Forelimb muscle (tissue), 1 donor: ENCODE measurements at regions not wholly inside any gene's neighbourhood (a gene's known extent, or its start where the extent isn't known, plus 50 kb on each side); places are given as distances from the start of the nearest gene placed in this dataset.
"Not testable (repeated sequence)": the region's sequence is repeated elsewhere in the genome, so short reads cannot be mapped to it uniquely, and the experiment has no call there.

Source experiments
- DNase-seq: peaks from one replicate; pipeline ENCODE4 v3.0.0-alpha.2; 2013; ENCODE audit warnings: low read depth

GRCh38 chr13:62194371-62194770, 778.7 kb upstream of the PCDH20 start:
- no peak for DNase-seq

GRCh38 chr13:62193919-62194318, 778.3 kb upstream of the PCDH20 start:
- DNase-seq: no peak

- no peak for DNase-seq
Measured at GRCh38 chr13:62185631-62186255, 770.1 kb upstream of the PCDH20 start.

- DNase-seq: no peak
Measured at GRCh38 chr13:62176051-62176450, 760.4 kb upstream of the PCDH20 start.

- no peak for DNase-seq
Measured at GRCh38 chr13:62173958-62174357, 758.3 kb upstream of the PCDH20 start.

- no peak for DNase-seq
Measured at GRCh38 chr13:62171697-62172096, 756.0 kb upstream of the PCDH20 start.

GRCh38 chr13:62168891-62169290, 753.2 kb upstream of the PCDH20 start:
- no peak for DNase-seq

GRCh38 chr13:62167650-62168172, 752.1 kb upstream of the PCDH20 start:
- no peak for DNase-seq

- no peak for DNase-seq
Measured at GRCh38 chr13:62162860-62163259, 747.2 kb upstream of the PCDH20 start.

GRCh38 chr13:62158520-62158919, 742.9 kb upstream of the PCDH20 start:
- no peak for DNase-seq

- not testable (repeated sequence) for DNase-seq
Measured at GRCh38 chr13:62151724-62152123, 736.1 kb upstream of the PCDH20 start.

GRCh38 chr13:62142048-62142447, 726.4 kb upstream of the PCDH20 start:
- DNase-seq: no peak

- DNase-seq: no peak
Measured at GRCh38 chr13:62139597-62139996, 723.9 kb upstream of the PCDH20 start.

- no peak for DNase-seq
Measured at GRCh38 chr13:62137629-62138405, 722.2 kb upstream of the PCDH20 start.

GRCh38 chr13:62131604-62132003, 716.0 kb upstream of the PCDH20 start:
- DNase-seq: no peak

GRCh38 chr13:62130062-62130970, 714.7 kb upstream of the PCDH20 start:
- no peak for DNase-seq

GRCh38 chr13:62129000-62129551, 713.4 kb upstream of the PCDH20 start:
- no peak for DNase-seq

GRCh38 chr13:62126400-62126799, 710.8 kb upstream of the PCDH20 start:
- DNase-seq: no peak

- DNase-seq: no peak
Measured at GRCh38 chr13:62125451-62125850, 709.8 kb upstream of the PCDH20 start.

- no peak for DNase-seq
Measured at GRCh38 chr13:62123409-62123808, 707.8 kb upstream of the PCDH20 start.

GRCh38 chr13:62122434-62122833, 706.8 kb upstream of the PCDH20 start:
- DNase-seq: no peak
